HepG2 (cell line): ENCODE measurements at regions not wholly inside any gene's neighbourhood (a gene's known extent, or its start where the extent isn't known, plus 50 kb on each side); places are given as distances from the start of the nearest gene placed in this dataset.

Source experiments
- ATAC-seq: fragments of 200-7000 bp; cut with Tn5 transposase; 3 replicates; pipeline ENCODE4 v1.9.1; 2020; ENCODE audit warnings: mild to moderate bottlenecking, moderate library complexity
- BruUV-seq: library from RNA; stranded (reverse); fragments of 400-500 nt; replicated peaks from 2 replicates; lab custom pipeline; 2021; lab: Mats Ljungman, UMichigan
- CTCF ChIA-PET: fragments of 300-600 bp; formaldehyde crosslinking; extraction: SDS; loops from one replicate; lab custom pipeline; 2021; ENCODE audit warnings: low total read pairs, inconsistent platforms, low intra/inter-chr PET ratio; lab: Yijun Ruan, JAX
- POLR2A ChIA-PET: fragments of 350-600 bp; sonication (Branson Sonifier 250); formaldehyde crosslinking; loops from one replicate; lab custom pipeline; 2020; ENCODE audit warnings: antibody characterized with exemption, inconsistent platforms; lab: Yijun Ruan, JAX
- DNase-seq: peaks from one replicate; pipeline ENCODE4 v3.0.0-alpha.2; 2015; ENCODE audit warnings: low spot score
- FAIRE-seq: peaks from 3 replicates; lab custom pipeline; 2011; peaks lifted over from hg19 to GRCh38; lab: Jason Lieb, UNC
- H2AFZ ChIP-seq: one replicate; pipeline ENCODE4 v1.6.1; 2011; ENCODE audit warnings: low read length, inconsistent platforms
- H3K27ac ChIP-seq: fragments of 300-600 bp; 3 replicates; pipeline ENCODE4 v1.8.0; 2011; ENCODE audit warnings: mixed run types, mild to moderate bottlenecking, mixed read lengths, low read length, inconsistent platforms; ENCODE audit not compliant: insufficient read depth; ENCODE audit errors: extremely low read length
- H3K27me3 ChIP-seq, 2 experiments: fragments of 200-600 bp in 1 of 2; 2 replicates in 1 of 2; 3 replicates in 1 of 2; pipeline versions ENCODE4 v1.6.0 to v1.8.0; 2011; ENCODE audit warnings: low read length in 2 of 2, mild to moderate bottlenecking in 2 of 2, moderate library complexity in 2 of 2, inconsistent platforms in 1 of 2; ENCODE audit not compliant: insufficient read depth in 2 of 2, control insufficient read depth in 1 of 2
- H3K36me3 ChIP-seq, 2 experiments: fragments of 200-600 bp in 1 of 2; replicated peaks in 1 of 2; 2 replicates in 1 of 2; 3 replicates in 1 of 2; pipeline versions ENCODE4 v1.5.1 to v1.8.0; 2011; ENCODE audit warnings: low read length in 2 of 2, inconsistent platforms in 1 of 2; ENCODE audit not compliant: insufficient read depth in 2 of 2, control insufficient read depth in 1 of 2
- H3K4me1 ChIP-seq: 2 replicates; pipeline ENCODE4 v1.5.1; 2012; ENCODE audit warnings: low read length, inconsistent platforms; ENCODE audit not compliant: insufficient read depth
- H3K4me2 ChIP-seq: 2 replicates; pipeline ENCODE4 v1.6.0; 2011; ENCODE audit warnings: low read depth, low read length, inconsistent platforms
- H3K4me3 ChIP-seq, 3 experiments: fragments of 200-600 bp in 1 of 3; sonication (generic), shearing (Covaris generic) in 1 of 3; replicated peaks in 1 of 3; 2 replicates each; pipeline ENCODE4 v1.5.1; 2011 to 2016; ENCODE audit warnings: low read length in 3 of 3, inconsistent platforms in 2 of 3, low read depth in 2 of 3, mild to moderate bottlenecking in 2 of 3, control low read depth in 1 of 3, mixed read lengths in 1 of 3; ENCODE audit not compliant: insufficient read depth in 1 of 3
- H3K79me2 ChIP-seq: one replicate; pipeline ENCODE4 v1.6.1; 2011; ENCODE audit warnings: low read length, inconsistent platforms; ENCODE audit not compliant: insufficient read depth
- H3K9ac ChIP-seq: 2 replicates; pipeline ENCODE4 v1.6.0; 2011; ENCODE audit warnings: mild to moderate bottlenecking, low read depth, low read length, inconsistent platforms; ENCODE audit not compliant: insufficient read depth
- H3K9me3 ChIP-seq: 2 replicates; pipeline ENCODE4 v1.5.1; 2012; ENCODE audit warnings: mild to moderate bottlenecking, low read length
- H4K20me1 ChIP-seq: 2 replicates; pipeline ENCODE4 v1.6.0; 2011; ENCODE audit warnings: inconsistent platforms, mild to moderate bottlenecking, low read length, moderate library complexity; ENCODE audit not compliant: insufficient read depth
- CEBPB ChIP-seq: IDR thresholded peaks from 2 replicates; pipeline ENCODE4 v1.6.1; 2011; ENCODE audit warnings: low read depth, low read length, improper control_type of control experiment, borderline replicate concordance
- ELK4 ChIP-seq: sonication (generic); formaldehyde crosslinking; IDR thresholded peaks from 2 replicates; pipeline ENCODE4 v1.9.0; 2021; ENCODE audit warnings: missing genetic modification reagents, borderline replicate concordance
- FOXK1 ChIP-seq: sonication (generic); formaldehyde crosslinking; IDR thresholded peaks from 2 replicates; pipeline ENCODE4 v1.4.0; 2020; ENCODE audit warnings: low read depth, missing genetic modification reagents, borderline replicate concordance
- JARID2 ChIP-seq: sonication (generic); formaldehyde crosslinking; IDR thresholded peaks from 2 replicates; pipeline ENCODE4 v1.8.1; 2023; ENCODE audit warnings: missing genetic modification reagents, inconsistent platforms; ENCODE audit not compliant: insufficient replicate concordance
- MXD4 ChIP-seq: IDR thresholded peaks from 2 replicates; pipeline ENCODE4 v1.6.1; 2016; ENCODE audit warnings: mild to moderate bottlenecking, missing biosample characterization, missing genetic modification reagents
- MYPOP ChIP-seq: sonication (generic); formaldehyde crosslinking; IDR thresholded peaks from 2 replicates; pipeline ENCODE4 v1.8.1; 2023; ENCODE audit warnings: mild to moderate bottlenecking, moderate library complexity, missing genetic modification reagents
- NFE2L2 ChIP-seq: fragments of 150-350 bp; IDR thresholded peaks from 2 replicates; pipeline ENCODE4 v1.6.1; 2014; ENCODE audit warnings: low read length
- RFX3 ChIP-seq: IDR thresholded peaks from 2 replicates; pipeline ENCODE4 v1.6.1; 2016; ENCODE audit warnings: missing biosample characterization, missing genetic modification reagents
- SRSF4 ChIP-seq: fragments of 200-400 bp; formaldehyde crosslinking; IDR thresholded peaks from one replicate; pipeline ENCODE4 v1.6.1; 2018; ENCODE audit warnings: mild to moderate bottlenecking, low read depth, low read length, moderate library complexity; ENCODE audit not compliant: poor library complexity, severe bottlenecking
- ZNF7 ChIP-seq: IDR thresholded peaks from 2 replicates; pipeline ENCODE4 v1.6.1; 2016; ENCODE audit warnings: missing biosample characterization, missing genetic modification reagents
- ZSCAN25 ChIP-seq: sonication (generic); formaldehyde crosslinking; IDR thresholded peaks from 2 replicates; pipeline ENCODE4 v1.8.0; 2022; ENCODE audit warnings: mild to moderate bottlenecking, missing genetic modification reagents
- WGBS: methylation state at CpG from one replicate; pipeline ENCODE4 v1.1.6; 2017; ENCODE audit warnings: low lambda C conversion rate; 5-methylcytosine and 5-hydroxymethylcytosine counted together
- in situ Hi-C: cut with HindIII; loops from 2 replicates; pipeline ENCODE4 v1.10.0; 2017; ENCODE audit warnings: low pct_unique_long_range_greater_than_20kb; ENCODE audit not compliant: extremely low pct_ligation_motif_present
- intact Hi-C: fragments of 100-400 bp; cut with micrococcal nuclease; formaldehyde crosslinking; loops from one replicate; pipeline ENCODE4 v1.10.0; 2022; ENCODE audit not compliant: unreplicated experiment

- no peaks in the 10 kb centered on the region for H3K79me2 ChIP-seq
- no peak for FAIRE-seq
Observed at GRCh38 chr7:42372479-42372878, 135.5 kb upstream of the GLI3 start.

More at GRCh38 chr7:42372479-42372878, 135.5 kb upstream of the GLI3 start:
- 17% methylated on average over 3 of the region's 3 CpGs for WGBS
- intact Hi-C loops (no loop called here), in situ Hi-C loops (no loop called here)
- Histone ChIP-seq H3K4me1 (no peaks in the 10 kb centered on the region), H3K4me2 (no peak overlapping the region), H3K9me3 (peaks cover 15% of the 10 kb centered on the region; the same call in 1 of the 2 replicates), H3K36me3 (no peaks in the 10 kb centered on the region), H3K27ac (no peak overlapping the region), H4K20me1 (no peaks in the 10 kb centered on the region), H2AFZ (no peak overlapping the region), H3K27me3 (no peaks in the 10 kb centered on the region), H3K4me3 (no peak overlapping the region), H3K9ac (no peak overlapping the region)
- TF ChIP-seq SRSF4 (no peak), FOXK1 (no peak), JARID2 (CRISPR knock-in tag) (no peak), RFX3 (CRISPR knock-in tag) (no peak), CEBPB (no peak), NFE2L2 (no peak), ZSCAN25 (CRISPR knock-in tag) (no peak), ZNF7 (CRISPR knock-in tag) (no peak), MYPOP (CRISPR knock-in tag) (no peak), ELK4 (CRISPR knock-in tag) (no peak), MXD4 (CRISPR knock-in tag) (no peak)
- ATAC-seq (no peak), DNase-seq (no peak)
- BruUV-seq, result no TSS peak
- ChIA-PET POLR2A (no interaction called here), CTCF (no interaction called here)
